ENCODE measurements at regions not wholly inside any gene's neighbourhood (a gene's known extent, or its start where the extent isn't known, plus 50 kb on each side); places are given as distances from the start of the nearest gene placed in this dataset.

DNA sequence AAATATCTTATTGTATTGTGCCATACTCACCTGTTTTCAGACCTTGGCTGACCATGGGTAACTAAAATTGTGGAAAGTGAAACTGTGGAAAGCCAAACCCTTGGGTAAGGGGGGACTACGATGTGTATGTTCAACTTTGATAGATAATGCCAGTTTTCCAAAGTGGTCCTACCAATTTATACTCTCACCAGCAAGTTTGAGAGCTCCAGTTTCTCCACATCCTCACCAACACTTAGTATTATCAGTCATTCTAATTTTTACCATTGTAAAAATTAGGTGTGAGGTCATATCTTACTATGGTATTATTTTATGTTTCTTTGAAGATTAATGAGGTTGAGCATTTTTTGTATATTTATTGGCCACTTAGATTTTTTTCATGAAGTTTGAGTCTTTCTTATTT, 346.9 kb upstream of the PODXL start:
- TF ChIP-seq, protein P1, sequence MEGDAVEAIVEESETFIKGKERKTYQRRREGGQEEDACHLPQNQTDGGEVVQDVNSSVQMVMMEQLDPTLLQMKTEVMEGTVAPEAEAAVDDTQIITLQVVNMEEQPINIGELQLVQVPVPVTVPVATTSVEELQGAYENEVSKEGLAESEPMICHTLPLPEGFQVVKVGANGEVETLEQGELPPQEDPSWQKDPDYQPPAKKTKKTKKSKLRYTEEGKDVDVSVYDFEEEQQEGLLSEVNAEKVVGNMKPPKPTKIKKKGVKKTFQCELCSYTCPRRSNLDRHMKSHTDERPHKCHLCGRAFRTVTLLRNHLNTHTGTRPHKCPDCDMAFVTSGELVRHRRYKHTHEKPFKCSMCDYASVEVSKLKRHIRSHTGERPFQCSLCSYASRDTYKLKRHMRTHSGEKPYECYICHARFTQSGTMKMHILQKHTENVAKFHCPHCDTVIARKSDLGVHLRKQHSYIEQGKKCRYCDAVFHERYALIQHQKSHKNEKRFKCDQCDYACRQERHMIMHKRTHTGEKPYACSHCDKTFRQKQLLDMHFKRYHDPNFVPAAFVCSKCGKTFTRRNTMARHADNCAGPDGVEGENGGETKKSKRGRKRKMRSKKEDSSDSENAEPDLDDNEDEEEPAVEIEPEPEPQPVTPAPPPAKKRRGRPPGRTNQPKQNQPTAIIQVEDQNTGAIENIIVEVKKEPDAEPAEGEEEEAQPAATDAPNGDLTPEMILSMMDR (IDR thresholded peaks at IDR 0.05) = no peak
- TF ChIP-seq EZH2 (IDR thresholded peaks at IDR 0.05) (no peak), EZH2phosphoT487 (IDR thresholded peaks at IDR 0.05) (no peak)
